GM21786 (cell line): ENCODE measurements at regions not wholly inside any gene's neighbourhood (a gene's known extent, or its start where the extent isn't known, plus 50 kb on each side); places are given as distances from the start of the nearest gene placed in this dataset.

Experiments
- ATAC-seq: cut with Tn5 transposase; IDR thresholded peaks from one replicate; pipeline ENCODE4 v1.9.1; 2021; ENCODE audit not compliant: unreplicated experiment

GRCh38 chr21:35416866-35417489 lies 367.9 kb upstream of the RUNX1 start:
- no peak for ATAC-seq

- ATAC-seq = no peak
Measured at GRCh38 chr21:35414507-35415139, 365.5 kb upstream of the RUNX1 start.

- ATAC-seq = no peak
Measured at GRCh38 chr21:35414056-35414455, 365.0 kb upstream of the RUNX1 start.

- ATAC-seq = no peak
Measured at GRCh38 chr21:35412231-35412630, 363.1 kb upstream of the RUNX1 start.

- no peak for ATAC-seq
Measured at GRCh38 chr21:35411434-35411833, 362.3 kb upstream of the RUNX1 start.

GRCh38 chr21:35410656-35411055 lies 361.6 kb upstream of the RUNX1 start:
- no peak for ATAC-seq

- no peak for ATAC-seq
Measured at GRCh38 chr21:35410123-35410522, 361.0 kb upstream of the RUNX1 start.

GRCh38 chr21:35408401-35408800 lies 359.3 kb upstream of the RUNX1 start:
- no peak for ATAC-seq

GRCh38 chr21:35406635-35407034 lies 357.5 kb upstream of the RUNX1 start:
- ATAC-seq = no peak

- ATAC-seq = no peak
Measured at GRCh38 chr21:35405981-35406380, 356.9 kb upstream of the RUNX1 start.

- no peak for ATAC-seq
Measured at GRCh38 chr21:35404247-35404646, 355.1 kb upstream of the RUNX1 start.

GRCh38 chr21:35402061-35402460 lies 353.0 kb upstream of the RUNX1 start:
- no peak for ATAC-seq

- ATAC-seq = no peak
Measured at GRCh38 chr21:35401476-35401875, 352.4 kb upstream of the RUNX1 start.

- ATAC-seq = no peak
Measured at GRCh38 chr21:35400233-35400939, 351.3 kb upstream of the RUNX1 start.

GRCh38 chr21:35399706-35400105 lies 350.6 kb upstream of the RUNX1 start:
- ATAC-seq = no peak

- ATAC-seq = no peak
Measured at GRCh38 chr21:35399002-35399530, 350.0 kb upstream of the RUNX1 start.

- no peak for ATAC-seq
Measured at GRCh38 chr21:35398346-35398982, 349.4 kb upstream of the RUNX1 start.

- no peak for ATAC-seq
Measured at GRCh38 chr21:35397781-35398180, 348.7 kb upstream of the RUNX1 start.

- ATAC-seq = no peak
Measured at GRCh38 chr21:35396655-35397054, 347.6 kb upstream of the RUNX1 start.

GRCh38 chr21:35395728-35396127 lies 346.6 kb upstream of the RUNX1 start:
- no peak for ATAC-seq

GRCh38 chr21:35394634-35395369 lies 345.7 kb upstream of the RUNX1 start:
- no peak for ATAC-seq
